GM12865 (cell line): ENCODE measurements at regions not wholly inside any gene's neighbourhood (a gene's known extent, or its start where the extent isn't known, plus 50 kb on each side); places are given as distances from the start of the nearest gene placed in this dataset.

ENCODE experiments used
- DNase-seq: peaks from one replicate; pipeline ENCODE4 v3.0.0; 2010; ENCODE audit warnings: low read depth
- H3K4me3 ChIP-seq: 2 replicates; pipeline ENCODE4 v1.5.1; 2011; ENCODE audit warnings: mild to moderate bottlenecking, low read depth, low read length, control low read depth
- TF ChIP-seq, protein P1 (sequence below): IDR thresholded peaks from 2 replicates; pipeline ENCODE4 v1.5.1; 2011; ENCODE audit warnings: low read length, control low read depth, low read depth, inconsistent platforms; ENCODE audit not compliant: insufficient read depth; ENCODE audit errors: missing control alignments

- no peak for DNase-seq
- no peak overlapping the region for H3K4me3 ChIP-seq
- TF ChIP-seq, protein P1, sequence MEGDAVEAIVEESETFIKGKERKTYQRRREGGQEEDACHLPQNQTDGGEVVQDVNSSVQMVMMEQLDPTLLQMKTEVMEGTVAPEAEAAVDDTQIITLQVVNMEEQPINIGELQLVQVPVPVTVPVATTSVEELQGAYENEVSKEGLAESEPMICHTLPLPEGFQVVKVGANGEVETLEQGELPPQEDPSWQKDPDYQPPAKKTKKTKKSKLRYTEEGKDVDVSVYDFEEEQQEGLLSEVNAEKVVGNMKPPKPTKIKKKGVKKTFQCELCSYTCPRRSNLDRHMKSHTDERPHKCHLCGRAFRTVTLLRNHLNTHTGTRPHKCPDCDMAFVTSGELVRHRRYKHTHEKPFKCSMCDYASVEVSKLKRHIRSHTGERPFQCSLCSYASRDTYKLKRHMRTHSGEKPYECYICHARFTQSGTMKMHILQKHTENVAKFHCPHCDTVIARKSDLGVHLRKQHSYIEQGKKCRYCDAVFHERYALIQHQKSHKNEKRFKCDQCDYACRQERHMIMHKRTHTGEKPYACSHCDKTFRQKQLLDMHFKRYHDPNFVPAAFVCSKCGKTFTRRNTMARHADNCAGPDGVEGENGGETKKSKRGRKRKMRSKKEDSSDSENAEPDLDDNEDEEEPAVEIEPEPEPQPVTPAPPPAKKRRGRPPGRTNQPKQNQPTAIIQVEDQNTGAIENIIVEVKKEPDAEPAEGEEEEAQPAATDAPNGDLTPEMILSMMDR, result no peak
Measured at GRCh38 chr18:55856229-55856628, 268.2 kb upstream of the TCF4 start.

DNA sequence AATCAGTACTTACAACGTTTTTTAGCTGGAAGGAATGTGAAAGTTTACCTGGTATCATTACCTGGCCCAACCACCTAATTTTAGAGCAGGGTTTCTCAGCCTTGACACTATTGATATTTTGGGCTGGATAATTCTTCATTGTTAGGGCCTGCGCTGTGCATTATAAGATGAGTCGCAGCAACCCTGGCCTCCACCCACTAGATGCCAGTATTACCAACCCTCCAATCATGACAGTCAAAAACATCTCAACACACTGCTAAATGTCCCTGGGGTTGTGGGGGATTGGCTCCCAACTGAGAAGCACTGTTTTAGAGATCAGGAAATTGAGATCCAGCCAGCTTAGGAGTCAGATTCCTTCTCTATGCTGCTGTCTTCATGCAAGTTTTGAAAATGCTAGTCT lies 265.3 kb upstream of the TCF4 start:
- TF ChIP-seq, protein P1, result no peak
- no peak overlapping the region for H3K4me3 ChIP-seq
- no peak for DNase-seq

DNA sequence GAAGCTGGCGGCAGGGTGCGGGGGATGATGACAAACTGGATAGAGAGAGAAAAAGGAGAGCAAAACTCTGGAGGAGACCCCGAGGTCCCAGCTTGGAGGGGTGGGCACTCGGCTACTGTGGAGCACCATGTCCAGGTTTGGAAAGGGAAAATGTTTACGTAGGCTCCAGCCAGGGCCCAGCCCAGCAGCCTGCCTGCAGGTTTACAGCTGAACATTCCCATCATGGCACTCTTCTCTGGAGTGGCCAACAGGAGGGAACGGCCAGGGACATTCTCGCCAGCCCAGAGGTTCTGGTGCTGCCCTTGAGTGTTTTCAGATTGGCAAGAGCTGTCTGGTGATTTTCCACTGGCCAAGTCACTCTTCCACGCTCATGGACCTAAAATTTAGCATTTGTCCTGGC lies 262.9 kb upstream of the TCF4 start:
- TF ChIP-seq, protein P1, result no peak
- no peak for DNase-seq
- no peak overlapping the region for H3K4me3 ChIP-seq

DNA sequence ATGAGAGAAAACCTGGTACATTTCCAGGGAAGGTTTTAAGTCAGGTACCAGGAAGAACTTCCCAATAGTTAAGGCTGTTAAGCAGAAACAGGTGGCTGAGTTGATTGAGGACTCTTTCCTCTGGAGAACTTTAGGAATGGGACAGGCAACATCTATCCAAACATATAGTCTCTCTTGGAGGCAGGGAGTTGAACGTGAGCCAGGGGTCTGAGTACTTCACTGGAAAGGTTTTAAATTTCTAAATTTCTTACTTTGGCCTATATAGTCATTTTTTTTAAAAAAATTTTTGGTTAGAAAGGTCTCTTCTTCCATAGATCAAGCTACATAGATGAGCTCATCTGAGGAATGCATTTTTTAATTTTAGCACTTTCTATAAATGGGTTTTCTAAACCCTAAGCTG lies 261.4 kb upstream of the TCF4 start:
- DNase-seq, result no peak
- TF ChIP-seq, protein P1, result no peak
- no peak overlapping the region for H3K4me3 ChIP-seq

DNA sequence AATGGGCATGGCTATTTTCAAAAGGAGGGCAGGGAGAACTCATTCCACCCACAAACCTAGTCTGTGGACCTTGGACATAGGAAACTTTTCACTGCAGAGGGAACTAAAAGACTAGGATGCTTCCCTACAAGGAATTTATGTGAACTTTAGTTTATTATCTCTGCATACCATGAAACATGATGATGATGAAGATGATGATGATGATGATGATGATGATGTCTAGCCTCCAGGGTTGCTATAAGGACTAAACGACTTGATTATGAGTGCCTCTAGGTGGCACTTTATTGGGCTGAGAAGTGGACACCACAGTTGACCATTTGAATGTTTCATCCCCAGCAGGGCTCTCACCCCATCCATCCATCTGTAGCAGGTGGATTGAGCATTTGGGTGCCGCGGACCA lies 260.0 kb upstream of the TCF4 start:
- H3K4me3 ChIP-seq, result no peak overlapping the region
- no peak for DNase-seq
- TF ChIP-seq, protein P1, result no peak

GRCh38 chr18:55845221-55845620 lies 257.2 kb upstream of the TCF4 start:
- TF ChIP-seq, protein P1, result no peak
- no peak for DNase-seq
- H3K4me3 ChIP-seq, result no peak overlapping the region

- DNase-seq, result no peak
- TF ChIP-seq, protein P1, result no peak
Measured at GRCh38 chr18:55844382-55844781, 256.4 kb upstream of the TCF4 start.

More at GRCh38 chr18:55844382-55844781, 256.4 kb upstream of the TCF4 start:
- H3K4me3 ChIP-seq, result no peak overlapping the region
